ENCODE measurements at regions not wholly inside any gene's neighbourhood (a gene's known extent, or its start where the extent isn't known, plus 50 kb on each side); places are given as distances from the start of the nearest gene placed in this dataset.

- H3K27ac ChIP-seq (replicated peaks; ENCODE audit: low read length) = no peak overlapping the region
- no peak overlapping the region for H3K14ac ChIP-seq (ENCODE audit: low read length)
- peaks cover 0 to 4% of the 10 kb centered on the region in 2 donors for H3K4me1 ChIP-seq (ENCODE audit: control insufficient read depth in 2 of 2, insufficient read depth in 1 of 2, low read depth in 1 of 2, low read length in 2 of 2)
- no CpG with 5 or more reads among the region's 7 CpGs for WGBS, 2 donors (ENCODE audit: extremely low coverage in 2 of 2, insufficient read length in 2 of 2, insufficient replicate concordance in 1 of 2)
- H2BK12ac ChIP-seq (ENCODE audit: low read length) = no peak overlapping the region
- no peak overlapping the region for H3K18ac ChIP-seq (ENCODE audit: low read length)
- H3K4ac ChIP-seq (ENCODE audit: low read length) = no peak overlapping the region
- H3K4me2 ChIP-seq (ENCODE audit: insufficient read depth, low read length, poor library complexity, severe bottlenecking) = no peak overlapping the region
- H3K79me1 ChIP-seq (ENCODE audit: low read depth, low read length) = peaks cover 3% of the 10 kb centered on the region
- H2AK5ac ChIP-seq (ENCODE audit: low read depth, low read length) = no peak overlapping the region
- peaks cover 0 to 14% (median 1%) of the 10 kb centered on the region in 3 experiments for H3K27me3 ChIP-seq (ENCODE audit: control insufficient read depth in 3 of 3, insufficient read depth in 3 of 3, low read depth in 1 of 3, low read length in 3 of 3)
- no peak overlapping the region for H2BK15ac ChIP-seq (ENCODE audit: low read length)
- no peak for DNase-seq (ENCODE audit: low spot score)
- H3K36me3 ChIP-seq (replicated peaks in 1 of 2; ENCODE audit: control insufficient read depth in 2 of 2, insufficient read depth in 2 of 2, low read length in 2 of 2) = no peaks in the 10 kb centered on the region
- H4K8ac ChIP-seq (ENCODE audit: low read depth, low read length) = no peak overlapping the region
- H3K9me3 ChIP-seq (replicated peaks in 1 of 2; ENCODE audit: control insufficient read depth in 2 of 2, insufficient read depth in 1 of 2, low read depth in 1 of 2, low read length in 2 of 2) = peaks cover 0 to 5% of the 10 kb centered on the region in 2 donors
- H3K23ac ChIP-seq (ENCODE audit: low read depth, low read length, poor library complexity) = no peak overlapping the region
- H3K4me3 ChIP-seq (ENCODE audit: low read length in 2 of 2) = no peak overlapping the region
- H3K9ac ChIP-seq (ENCODE audit: low read depth, low read length, poor library complexity) = no peak overlapping the region
- no peak overlapping the region for H4K91ac ChIP-seq (ENCODE audit: low read depth, low read length, poor library complexity)
- no peak overlapping the region for H2BK5ac ChIP-seq (ENCODE audit: low read length)
- H2BK120ac ChIP-seq (ENCODE audit: low read depth, low read length) = no peak overlapping the region
- H2AFZ ChIP-seq (ENCODE audit: low read length) = no peak overlapping the region
These were observed 445.6 kb downstream of the SOX6 start for GRCh38 chr11:15910761-15911160.

DNA sequence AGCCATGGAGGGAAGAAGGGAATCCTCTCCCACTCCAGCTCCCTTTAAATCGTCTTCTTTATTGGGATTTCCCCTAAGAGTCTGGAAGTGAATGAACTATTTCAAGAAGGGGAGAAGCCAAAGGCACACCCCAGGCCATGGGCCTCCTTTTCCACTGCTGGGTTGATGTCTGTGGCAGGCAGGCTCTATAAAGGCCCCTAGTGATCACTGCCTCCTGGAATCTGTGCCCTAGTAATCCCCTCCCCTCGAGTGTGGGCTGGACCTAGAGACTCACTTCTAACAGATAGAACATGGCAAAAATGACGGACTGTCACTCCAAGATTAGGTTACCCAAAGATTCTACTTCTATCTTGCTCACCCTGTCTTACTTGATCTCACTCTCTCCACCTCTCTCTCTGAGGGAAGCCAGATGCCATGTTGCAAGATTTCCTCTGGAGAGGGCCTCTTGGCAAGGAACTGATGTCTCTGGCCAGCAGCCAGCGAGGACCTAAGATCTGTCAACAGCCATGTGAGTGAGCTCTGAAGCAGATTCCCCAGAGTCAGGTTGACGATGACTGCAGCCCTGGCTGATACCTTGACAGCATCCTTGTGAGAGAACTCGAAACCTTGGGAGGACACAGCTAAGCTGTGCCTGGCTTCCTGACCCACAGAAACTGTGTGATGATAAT, 444.8 kb downstream of the SOX6 start:
- H3K79me1 ChIP-seq (ENCODE audit: low read depth, low read length) = peaks cover 3% of the 10 kb centered on the region
- WGBS, 2 donors (ENCODE audit: extremely low coverage in 2 of 2, insufficient read length in 2 of 2, insufficient replicate concordance in 1 of 2) = no CpG with 5 or more reads among the region's 6 CpGs
- peaks cover 0 to 14% (median 1%) of the 10 kb centered on the region in 3 experiments for H3K27me3 ChIP-seq (ENCODE audit: control insufficient read depth in 3 of 3, insufficient read depth in 3 of 3, low read depth in 1 of 3, low read length in 3 of 3)
- H3K9me3 ChIP-seq (replicated peaks in 1 of 2; ENCODE audit: control insufficient read depth in 2 of 2, insufficient read depth in 1 of 2, low read depth in 1 of 2, low read length in 2 of 2) = peaks cover 0 to 5% of the 10 kb centered on the region in 2 donors
- H4K91ac ChIP-seq (ENCODE audit: low read depth, low read length, poor library complexity) = no peak overlapping the region
- no peak overlapping the region for H3K18ac ChIP-seq (ENCODE audit: low read length)
- H3K9ac ChIP-seq (ENCODE audit: low read depth, low read length, poor library complexity) = no peak overlapping the region
- no peak overlapping the region for H2BK5ac ChIP-seq (ENCODE audit: low read length)
- H2BK15ac ChIP-seq (ENCODE audit: low read length) = no peak overlapping the region
- H3K14ac ChIP-seq (ENCODE audit: low read length) = no peak overlapping the region
- no peak overlapping the region for H2BK120ac ChIP-seq (ENCODE audit: low read depth, low read length)
- no peak overlapping the region for H2AFZ ChIP-seq (ENCODE audit: low read length)
- DNase-seq (ENCODE audit: low spot score) = no peak
- no peak overlapping the region for H3K4me2 ChIP-seq (ENCODE audit: insufficient read depth, low read length, poor library complexity, severe bottlenecking)
- no peak overlapping the region for H2AK5ac ChIP-seq (ENCODE audit: low read depth, low read length)
- no peak overlapping the region for H3K23ac ChIP-seq (ENCODE audit: low read depth, low read length, poor library complexity)
- no peak overlapping the region for H3K4me3 ChIP-seq (ENCODE audit: low read length in 2 of 2)
- H2BK12ac ChIP-seq (ENCODE audit: low read length) = peak overlapping the region; percentile 10
- H3K4me1 ChIP-seq (ENCODE audit: control insufficient read depth in 2 of 2, insufficient read depth in 1 of 2, low read depth in 1 of 2, low read length in 2 of 2) = peaks cover 0 to 2% of the 10 kb centered on the region in 2 donors
- H4K8ac ChIP-seq (ENCODE audit: low read depth, low read length) = no peak overlapping the region
- no peak overlapping the region for H3K4ac ChIP-seq (ENCODE audit: low read length)
- no peak overlapping the region for H3K27ac ChIP-seq (replicated peaks; ENCODE audit: low read length)
- no peaks in the 10 kb centered on the region for H3K36me3 ChIP-seq (replicated peaks in 1 of 2; ENCODE audit: control insufficient read depth in 2 of 2, insufficient read depth in 2 of 2, low read length in 2 of 2)

- Histone ChIP-seq H3K18ac (ENCODE audit: low read length) (no peak overlapping the region), H3K27me3 (ENCODE audit: control insufficient read depth in 3 of 3, insufficient read depth in 3 of 3, low read depth in 1 of 3, low read length in 3 of 3) (peaks cover 0 to 14% (median 1%) of the 10 kb centered on the region in 3 experiments), H2AK5ac (ENCODE audit: low read depth, low read length) (no peak overlapping the region), H3K4me1 (ENCODE audit: control insufficient read depth in 2 of 2, insufficient read depth in 1 of 2, low read depth in 1 of 2, low read length in 2 of 2) (peaks cover 0 to 2% of the 10 kb centered on the region in 2 donors), H3K4me3 (ENCODE audit: low read length in 2 of 2) (no peak overlapping the region), H2BK5ac (ENCODE audit: low read length) (no peak overlapping the region), H3K79me1 (ENCODE audit: low read depth, low read length) (no peaks in the 10 kb centered on the region), H3K9ac (ENCODE audit: low read depth, low read length, poor library complexity) (no peak overlapping the region), H2BK120ac (ENCODE audit: low read depth, low read length) (no peak overlapping the region), H2BK12ac (ENCODE audit: low read length) (no peak overlapping the region), H4K91ac (ENCODE audit: low read depth, low read length, poor library complexity) (no peak overlapping the region), H3K36me3 (replicated peaks in 1 of 2; ENCODE audit: control insufficient read depth in 2 of 2, insufficient read depth in 2 of 2, low read length in 2 of 2) (no peaks in the 10 kb centered on the region), H3K23ac (ENCODE audit: low read depth, low read length, poor library complexity) (no peak overlapping the region), H3K27ac (replicated peaks; ENCODE audit: low read length) (no peak overlapping the region), H3K14ac (ENCODE audit: low read length) (no peak overlapping the region), H3K4me2 (ENCODE audit: insufficient read depth, low read length, poor library complexity, severe bottlenecking) (no peak overlapping the region), H3K9me3 (replicated peaks in 1 of 2; ENCODE audit: control insufficient read depth in 2 of 2, insufficient read depth in 1 of 2, low read depth in 1 of 2, low read length in 2 of 2) (no peaks in the 10 kb centered on the region), H4K8ac (ENCODE audit: low read depth, low read length) (no peak overlapping the region), H3K4ac (ENCODE audit: low read length) (no peak overlapping the region), H2BK15ac (ENCODE audit: low read length) (peak overlapping the region; percentile 18), H2AFZ (ENCODE audit: low read length) (no peak overlapping the region)
- no CpG with 5 or more reads among the region's 2 CpGs for WGBS, 2 donors (ENCODE audit: extremely low coverage in 2 of 2, insufficient read length in 2 of 2, insufficient replicate concordance in 1 of 2)
- no peak for DNase-seq (ENCODE audit: low spot score)
These were observed 444.1 kb downstream of the SOX6 start for GRCh38 chr11:15912291-15912690.

GRCh38 chr11:15912825-15913224, 443.5 kb downstream of the SOX6 start:
- H2BK120ac ChIP-seq (ENCODE audit: low read depth, low read length) = no peak overlapping the region
- peak overlapping the region; percentile 18 for H2BK15ac ChIP-seq (ENCODE audit: low read length)
- H2BK12ac ChIP-seq (ENCODE audit: low read length) = no peak overlapping the region
- no CpG with 5 or more reads among the region's 7 CpGs for WGBS, 2 donors (ENCODE audit: extremely low coverage in 2 of 2, insufficient read length in 2 of 2, insufficient replicate concordance in 1 of 2)
- no peak overlapping the region for H3K23ac ChIP-seq (ENCODE audit: low read depth, low read length, poor library complexity)
- H4K8ac ChIP-seq (ENCODE audit: low read depth, low read length) = no peak overlapping the region
- no peak overlapping the region for H2BK5ac ChIP-seq (ENCODE audit: low read length)
- no peak overlapping the region for H4K91ac ChIP-seq (ENCODE audit: low read depth, low read length, poor library complexity)
- H3K27ac ChIP-seq (replicated peaks; ENCODE audit: low read length) = no peak overlapping the region
- no peaks in the 10 kb centered on the region for H3K79me1 ChIP-seq (ENCODE audit: low read depth, low read length)
- no peak overlapping the region for H3K14ac ChIP-seq (ENCODE audit: low read length)
- no peak for DNase-seq (ENCODE audit: low spot score)
- no peaks in the 10 kb centered on the region for H3K9me3 ChIP-seq (replicated peaks in 1 of 2; ENCODE audit: control insufficient read depth in 2 of 2, insufficient read depth in 1 of 2, low read depth in 1 of 2, low read length in 2 of 2)
- peaks cover 0 to 2% of the 10 kb centered on the region in 2 donors for H3K4me1 ChIP-seq (ENCODE audit: control insufficient read depth in 2 of 2, insufficient read depth in 1 of 2, low read depth in 1 of 2, low read length in 2 of 2)
- H3K27me3 ChIP-seq (ENCODE audit: control insufficient read depth in 3 of 3, insufficient read depth in 3 of 3, low read depth in 1 of 3, low read length in 3 of 3) = peaks cover 0 to 19% (median 0%) of the 10 kb centered on the region in 3 experiments
- no peak overlapping the region for H3K4me2 ChIP-seq (ENCODE audit: insufficient read depth, low read length, poor library complexity, severe bottlenecking)
- no peak overlapping the region for H3K4ac ChIP-seq (ENCODE audit: low read length)
- H3K36me3 ChIP-seq (replicated peaks in 1 of 2; ENCODE audit: control insufficient read depth in 2 of 2, insufficient read depth in 2 of 2, low read length in 2 of 2) = no peaks in the 10 kb centered on the region
- H3K4me3 ChIP-seq (ENCODE audit: low read length in 2 of 2) = no peak overlapping the region
- no peak overlapping the region for H2AFZ ChIP-seq (ENCODE audit: low read length)
- H3K9ac ChIP-seq (ENCODE audit: low read depth, low read length, poor library complexity) = no peak overlapping the region
- peak overlapping the region; percentile 31 for H3K18ac ChIP-seq (ENCODE audit: low read length)
- no peak overlapping the region for H2AK5ac ChIP-seq (ENCODE audit: low read depth, low read length)

All from neuronal stem cell (in vitro differentiated cells).